HCT116 (cell line): ENCODE measurements at regions not wholly inside any gene's neighbourhood (a gene's known extent, or its start where the extent isn't known, plus 50 kb on each side); places are given as distances from the start of the nearest gene placed in this dataset.

Experiments
- ATAC-seq: fragments of 200-7000 bp; cut with Tn5 transposase; 2 replicates; pipeline ENCODE4 v1.9.1; 2020; ENCODE audit warnings: mild to moderate bottlenecking, moderate library complexity
- BruUV-seq: library from RNA; stranded (reverse); fragments of 400-500 nt; replicated peaks from 2 replicates; lab custom pipeline; 2021; lab: Mats Ljungman, UMichigan
- CTCF ChIA-PET: fragments of 300-600 bp; sonication (Branson Sonifier 250); formaldehyde crosslinking; loops from one replicate; lab custom pipeline; 2021; ENCODE audit warnings: antibody characterized with exemption; lab: Charles Lee
- POLR2A ChIA-PET: fragments of 300-600, 350-600 bp; sonication (Branson Sonifier 250); formaldehyde crosslinking; loops from one replicate; lab custom pipeline; 2021; ENCODE audit warnings: antibody characterized with exemption; lab: Charles Lee
- RAD21 ChIA-PET, 2 experiments: fragments of 300-600 bp; sonication (Branson Sonifier 250); formaldehyde crosslinking; loops; one replicate each; lab custom pipeline; 2023; ENCODE audit warnings: low total read pairs in 2 of 2; ENCODE audit not compliant: uncharacterized antibody in 2 of 2, unreplicated experiment in 2 of 2, low non-redundant PET in 1 of 2; lab: Charles Lee
- DNase-seq: peaks from one replicate; pipeline ENCODE4 v3.0.0-alpha.2; 2010; ENCODE audit warnings: low read depth, low spot score
- H2AFZ ChIP-seq: fragments of 200-600 bp; shearing (Covaris generic), sonication (generic); 2 replicates; pipeline ENCODE4 v1.6.1; 2017; ENCODE audit warnings: low read depth, mixed run types, mixed read lengths, antibody characterized with exemption, low read length; ENCODE audit not compliant: poor library complexity, severe bottlenecking
- H3K27ac ChIP-seq: 2 replicates; pipeline ENCODE4 v1.5.1; 2012; ENCODE audit warnings: low read depth, low read length
- H3K27me3 ChIP-seq: fragments of 200-600 bp; sonication (generic); 2 replicates; pipeline ENCODE4 v1.6.1; 2016; ENCODE audit warnings: mixed run types, low read length, mixed read lengths; ENCODE audit not compliant: insufficient read depth
- H3K36me3 ChIP-seq, 2 experiments: fragments of 200-500 bp in 1 of 2; fragments of 200-600 bp in 1 of 2; sonication (Bioruptor generic) in 1 of 2; sonication (generic) in 1 of 2; 2 replicates each; pipeline versions ENCODE4 v1.5.1 to v1.6.1; 2014 to 2016; ENCODE audit warnings: low read length in 2 of 2, inconsistent platforms in 1 of 2, mixed read lengths in 1 of 2, mixed run types in 1 of 2; ENCODE audit not compliant: insufficient read depth in 2 of 2, control insufficient read depth in 1 of 2
- H3K4me1 ChIP-seq, 2 experiments: fragments of 200-600 bp in 1 of 2; sonication (generic) in 1 of 2; 2 replicates each; pipeline versions ENCODE4 v1.5.1 to v1.6.1; 2012 to 2017; ENCODE audit warnings: low read length in 2 of 2, inconsistent platforms in 1 of 2, mild to moderate bottlenecking in 1 of 2, mixed read lengths in 1 of 2, mixed run types in 1 of 2, moderate library complexity in 1 of 2; ENCODE audit not compliant: insufficient read depth in 2 of 2, control insufficient read depth in 1 of 2
- H3K4me2 ChIP-seq: fragments of 200-600 bp; sonication (generic); 2 replicates; pipeline ENCODE4 v1.6.1; 2017; ENCODE audit warnings: mixed run types, low read length, mixed read lengths
- H3K4me3 ChIP-seq, 2 experiments: fragments of 200-600 bp in 1 of 2; sonication (generic) in 1 of 2; replicated peaks in 1 of 2; 2 replicates each; pipeline ENCODE4 v1.5.1; 2011 to 2016; ENCODE audit warnings: low read length in 2 of 2, control low read depth in 1 of 2, low read depth in 1 of 2, mild to moderate bottlenecking in 1 of 2, mixed read lengths in 1 of 2, mixed run types in 1 of 2
- H3K79me2 ChIP-seq: fragments of 200-600 bp; sonication (generic); 2 replicates; pipeline ENCODE4 v1.6.1; 2017; ENCODE audit warnings: mild to moderate bottlenecking, mixed run types, low read length, moderate library complexity, mixed read lengths; ENCODE audit not compliant: insufficient read depth
- H3K9ac ChIP-seq: fragments of 200-600 bp; sonication (generic); 2 replicates; pipeline ENCODE4 v1.6.1; 2016; ENCODE audit warnings: low read length, mixed read lengths
- H3K9me2 ChIP-seq: fragments of 200-600 bp; sonication (generic), shearing (Covaris generic); 2 replicates; pipeline ENCODE4 v1.6.1; 2017; ENCODE audit warnings: mixed run types, mild to moderate bottlenecking, moderate library complexity; ENCODE audit not compliant: insufficient read depth
- H3K9me3 ChIP-seq, 2 experiments: fragments of 200-500 bp in 1 of 2; fragments of 200-600 bp in 1 of 2; sonication (Bioruptor generic) in 1 of 2; sonication (generic) in 1 of 2; 2 replicates each; pipeline ENCODE4 v1.6.1; 2014 to 2017; ENCODE audit warnings: low read length in 2 of 2, mixed read lengths in 2 of 2, inconsistent platforms in 1 of 2, low read depth in 1 of 2, mild to moderate bottlenecking in 1 of 2, mixed run types in 1 of 2, moderate library complexity in 1 of 2; ENCODE audit not compliant: control insufficient read depth in 1 of 2, insufficient read depth in 1 of 2
- H4K20me1 ChIP-seq: fragments of 200-600 bp; sonication (generic), shearing (Covaris generic); 2 replicates; pipeline ENCODE4 v1.6.1; 2017; ENCODE audit warnings: mixed run types, mild to moderate bottlenecking, moderate library complexity; ENCODE audit not compliant: insufficient read depth
- CBX3 ChIP-seq: IDR thresholded peaks from 2 replicates; pipeline ENCODE4 v1.6.1; 2012; ENCODE audit warnings: low read depth
- CEBPB ChIP-seq: IDR thresholded peaks from 2 replicates; pipeline ENCODE4 v1.6.1; 2012; ENCODE audit warnings: low read depth
- EGR1 ChIP-seq: IDR thresholded peaks from 2 replicates; pipeline ENCODE4 v1.6.1; 2012; ENCODE audit warnings: low read depth
- EZH2 ChIP-seq: fragments of 200-600 bp; sonication (generic); IDR thresholded peaks from 2 replicates; pipeline ENCODE4 v1.6.1; 2017; ENCODE audit warnings: antibody characterized with exemption, mixed run types
- EZH2phosphoT487 ChIP-seq: fragments of 200-600 bp; IDR thresholded peaks from 2 replicates; pipeline ENCODE4 v1.6.1; 2018; ENCODE audit warnings: antibody characterized with exemption, borderline replicate concordance
- FOSL1 ChIP-seq: IDR thresholded peaks from 2 replicates; pipeline ENCODE4 v1.6.1; 2012; ENCODE audit warnings: low read depth
- JUND ChIP-seq: IDR thresholded peaks from 2 replicates; pipeline ENCODE4 v1.6.1; 2012
- POLR2A ChIP-seq: IDR thresholded peaks from 2 replicates; pipeline ENCODE4 v1.7.0; 2011; ENCODE audit warnings: borderline replicate concordance; ENCODE audit not compliant: insufficient read depth, insufficient read length; ENCODE audit errors: extremely low read depth
- RAD21 ChIP-seq: IDR thresholded peaks from 2 replicates; pipeline ENCODE4 v1.6.1; 2012; ENCODE audit warnings: low read depth, mild to moderate bottlenecking
- SIN3A ChIP-seq: IDR thresholded peaks from 2 replicates; pipeline ENCODE4 v1.6.1; 2012; ENCODE audit warnings: low read depth
- SP1 ChIP-seq: IDR thresholded peaks from 2 replicates; pipeline ENCODE4 v1.6.1; 2012; ENCODE audit warnings: low read depth
- TCF7L2 ChIP-seq: IDR thresholded peaks from 2 replicates; pipeline ENCODE4 v1.7.0; 2011; ENCODE audit warnings: borderline replicate concordance, inconsistent platforms; ENCODE audit not compliant: insufficient read depth, insufficient read length; ENCODE audit errors: extremely low read depth
- YY1 ChIP-seq: IDR thresholded peaks from 2 replicates; pipeline ENCODE4 v1.6.1; 2011; ENCODE audit warnings: low read length, low read depth, moderate library complexity, mild to moderate bottlenecking; ENCODE audit not compliant: insufficient replicate concordance; ENCODE audit errors: extremely low read depth
- ZFX ChIP-seq: fragments of 450-650 bp; IDR thresholded peaks from 2 replicates; pipeline ENCODE4 v1.6.1; 2017
- intact Hi-C: fragments of 100-400 bp; cut with micrococcal nuclease; formaldehyde crosslinking; loops from 2 replicates; pipeline ENCODE4 v1.10.0; 2022
- TF ChIP-seq, protein P1 (sequence below): IDR thresholded peaks from 2 replicates; pipeline ENCODE4 v1.6.1; 2011; ENCODE audit warnings: mild to moderate bottlenecking, low read length, moderate library complexity; ENCODE audit not compliant: insufficient replicate concordance; ENCODE audit errors: extremely low read depth
- TF ChIP-seq, protein P2 (sequence below): IDR thresholded peaks from 2 replicates; pipeline ENCODE4 v1.6.1; 2012
- TF ChIP-seq, protein P3 (sequence below): IDR thresholded peaks from 2 replicates; pipeline ENCODE4 v1.6.1; 2012
- TF ChIP-seq, protein P4 (sequence below): IDR thresholded peaks from 2 replicates; pipeline ENCODE4 v1.6.1; 2012; ENCODE audit warnings: low read depth

DNA sequence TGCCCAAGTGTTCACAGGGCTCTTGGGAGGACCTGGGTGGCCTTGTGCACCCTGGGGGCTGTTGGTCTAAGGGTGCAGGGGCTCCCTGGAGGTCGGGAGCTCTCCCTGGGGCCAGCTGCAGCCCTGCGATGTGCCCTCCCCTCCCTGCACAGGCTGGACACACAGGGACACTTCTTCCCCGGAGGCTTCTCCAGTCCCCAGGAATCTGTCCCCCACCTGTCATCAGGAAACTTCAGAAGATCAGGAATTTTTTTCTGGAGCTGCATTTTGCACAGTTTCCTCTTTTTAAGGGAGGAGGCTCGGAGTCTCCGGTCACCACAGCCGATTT lies 66.9 kb upstream of the BHLHE23 start:
- intact Hi-C loops, result no loop called here
- RAD21 ChIA-PET, result no interaction called here
- TF ChIP-seq, protein P1, sequence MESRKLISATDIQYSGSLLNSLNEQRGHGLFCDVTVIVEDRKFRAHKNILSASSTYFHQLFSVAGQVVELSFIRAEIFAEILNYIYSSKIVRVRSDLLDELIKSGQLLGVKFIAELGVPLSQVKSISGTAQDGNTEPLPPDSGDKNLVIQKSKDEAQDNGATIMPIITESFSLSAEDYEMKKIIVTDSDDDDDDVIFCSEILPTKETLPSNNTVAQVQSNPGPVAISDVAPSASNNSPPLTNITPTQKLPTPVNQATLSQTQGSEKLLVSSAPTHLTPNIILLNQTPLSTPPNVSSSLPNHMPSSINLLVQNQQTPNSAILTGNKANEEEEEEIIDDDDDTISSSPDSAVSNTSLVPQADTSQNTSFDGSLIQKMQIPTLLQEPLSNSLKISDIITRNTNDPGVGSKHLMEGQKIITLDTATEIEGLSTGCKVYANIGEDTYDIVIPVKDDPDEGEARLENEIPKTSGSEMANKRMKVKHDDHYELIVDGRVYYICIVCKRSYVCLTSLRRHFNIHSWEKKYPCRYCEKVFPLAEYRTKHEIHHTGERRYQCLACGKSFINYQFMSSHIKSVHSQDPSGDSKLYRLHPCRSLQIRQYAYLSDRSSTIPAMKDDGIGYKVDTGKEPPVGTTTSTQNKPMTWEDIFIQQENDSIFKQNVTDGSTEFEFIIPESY, result no peak
- no peak for TF ChIP-seq FOSL1
- TF ChIP-seq, protein P2, sequence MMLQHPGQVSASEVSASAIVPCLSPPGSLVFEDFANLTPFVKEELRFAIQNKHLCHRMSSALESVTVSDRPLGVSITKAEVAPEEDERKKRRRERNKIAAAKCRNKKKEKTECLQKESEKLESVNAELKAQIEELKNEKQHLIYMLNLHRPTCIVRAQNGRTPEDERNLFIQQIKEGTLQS, result no peak
- TF ChIP-seq, protein P3, sequence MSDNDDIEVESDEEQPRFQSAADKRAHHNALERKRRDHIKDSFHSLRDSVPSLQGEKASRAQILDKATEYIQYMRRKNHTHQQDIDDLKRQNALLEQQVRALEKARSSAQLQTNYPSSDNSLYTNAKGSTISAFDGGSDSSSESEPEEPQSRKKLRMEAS, result no peak
- TF ChIP-seq ZFX, result no peak
- no peak for TF ChIP-seq TCF7L2
- TF ChIP-seq SP1, result no peak
- no peak for TF ChIP-seq CBX3
- TF ChIP-seq RAD21, result no peak
- no peak for TF ChIP-seq YY1
- no peak for TF ChIP-seq EZH2phosphoT487
- TF ChIP-seq JUND, result no peak
- no peak for TF ChIP-seq SIN3A
- TF ChIP-seq EGR1, result no peak
- TF ChIP-seq, protein P4, sequence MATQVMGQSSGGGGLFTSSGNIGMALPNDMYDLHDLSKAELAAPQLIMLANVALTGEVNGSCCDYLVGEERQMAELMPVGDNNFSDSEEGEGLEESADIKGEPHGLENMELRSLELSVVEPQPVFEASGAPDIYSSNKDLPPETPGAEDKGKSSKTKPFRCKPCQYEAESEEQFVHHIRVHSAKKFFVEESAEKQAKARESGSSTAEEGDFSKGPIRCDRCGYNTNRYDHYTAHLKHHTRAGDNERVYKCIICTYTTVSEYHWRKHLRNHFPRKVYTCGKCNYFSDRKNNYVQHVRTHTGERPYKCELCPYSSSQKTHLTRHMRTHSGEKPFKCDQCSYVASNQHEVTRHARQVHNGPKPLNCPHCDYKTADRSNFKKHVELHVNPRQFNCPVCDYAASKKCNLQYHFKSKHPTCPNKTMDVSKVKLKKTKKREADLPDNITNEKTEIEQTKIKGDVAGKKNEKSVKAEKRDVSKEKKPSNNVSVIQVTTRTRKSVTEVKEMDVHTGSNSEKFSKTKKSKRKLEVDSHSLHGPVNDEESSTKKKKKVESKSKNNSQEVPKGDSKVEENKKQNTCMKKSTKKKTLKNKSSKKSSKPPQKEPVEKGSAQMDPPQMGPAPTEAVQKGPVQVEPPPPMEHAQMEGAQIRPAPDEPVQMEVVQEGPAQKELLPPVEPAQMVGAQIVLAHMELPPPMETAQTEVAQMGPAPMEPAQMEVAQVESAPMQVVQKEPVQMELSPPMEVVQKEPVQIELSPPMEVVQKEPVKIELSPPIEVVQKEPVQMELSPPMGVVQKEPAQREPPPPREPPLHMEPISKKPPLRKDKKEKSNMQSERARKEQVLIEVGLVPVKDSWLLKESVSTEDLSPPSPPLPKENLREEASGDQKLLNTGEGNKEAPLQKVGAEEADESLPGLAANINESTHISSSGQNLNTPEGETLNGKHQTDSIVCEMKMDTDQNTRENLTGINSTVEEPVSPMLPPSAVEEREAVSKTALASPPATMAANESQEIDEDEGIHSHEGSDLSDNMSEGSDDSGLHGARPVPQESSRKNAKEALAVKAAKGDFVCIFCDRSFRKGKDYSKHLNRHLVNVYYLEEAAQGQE, result no peak
- TF ChIP-seq CEBPB, result no peak
- TF ChIP-seq POLR2A, result no peak
- no peak for TF ChIP-seq EZH2
- TF ChIP-seq, all 23 proteins: peak for 0
- Histone ChIP-seq H3K27ac (no peak overlapping the region), H3K4me3 (no peak overlapping the region), H3K36me3 (no peaks in the 10 kb centered on the region), H2AFZ (no peak overlapping the region), H3K4me2 (no peak overlapping the region), H3K9me3 (peaks cover 6 to 7% of the 10 kb centered on the region in 2 experiments; a peak in 2 of 4 replicates), H3K79me2 (no peaks in the 10 kb centered on the region), H3K4me1 (0 out of 4 replicates have a peak, but pooled peaks cover 0 to 5% of the 10 kb centered on the region in 2 experiments), H3K9me2 (no peaks in the 10 kb centered on the region), H4K20me1 (no peaks in the 10 kb centered on the region), H3K9ac (no peak overlapping the region), H3K27me3 (0 out of 2 replicates have a peak, but pooled peaks cover 3% of the 10 kb centered on the region)
- ATAC-seq, result no peak
- BruUV-seq, result no TSS peak
- POLR2A ChIA-PET, result no interaction called here
- CTCF ChIA-PET, result no interaction called here
- no peak for DNase-seq
